WTC11 (cell line): ENCODE measurements at regions not wholly inside any gene's neighbourhood (a gene's known extent, or its start where the extent isn't known, plus 50 kb on each side); places are given as distances from the start of the nearest gene placed in this dataset.

ENCODE experiments used
- CTCF ChIP-seq: fragments of 200-600 bp; IDR thresholded peaks from 2 replicates; pipeline ENCODE4 v1.8.0; 2022; ENCODE audit warnings: antibody characterized with exemption
- NFE2L1 ChIP-seq: sonication (generic); formaldehyde crosslinking; IDR thresholded peaks from 2 replicates; pipeline ENCODE4 v1.8.1; 2023; ENCODE audit warnings: missing genetic modification reagents

- no peak for TF ChIP-seq CTCF
- TF ChIP-seq NFE2L1 (CRISPR knock-in tag): no peak
These were observed 285.8 kb upstream of the COBL start for GRCh38 chr7:51602376-51602775.
